Heart left ventricle (tissue), 16 donors: ENCODE measurements at regions not wholly inside any gene's neighbourhood (a gene's known extent, or its start where the extent isn't known, plus 50 kb on each side); places are given as distances from the start of the nearest gene placed in this dataset.

Experiments used
- ATAC-seq, 4 donors: fragments of 200-7000 bp; cut with Tn5 transposase; one replicate each; pipeline ENCODE4 v1.9.1; 2020 to 2022; ENCODE audit warnings: moderate library complexity in 4 of 4, mild to moderate bottlenecking in 3 of 4, moderate number of reproducible peaks in 1 of 4
- DNase-seq, 5 donors: peaks; one replicate each; pipeline ENCODE4 v3.0.0-alpha.2; 2020
- H3K27ac ChIP-seq, 12 donors: fragments of 200-600 bp; sonication (generic) in 4 of 12; one replicate each; pipeline versions ENCODE4 v1.5.0 to v1.8.0; 2016 to 2022; ENCODE audit warnings: mild to moderate bottlenecking in 2 of 12
- H3K27me3 ChIP-seq, 9 donors: fragments of 200-600 bp; sonication (generic) in 2 of 9; one replicate each; pipeline versions ENCODE4 v1.5.1 to v1.8.0; 2016 to 2022; ENCODE audit warnings: mild to moderate bottlenecking in 3 of 9
- H3K36me3 ChIP-seq, 9 donors: fragments of 200-600 bp; sonication (generic) in 2 of 9; one replicate each; pipeline versions ENCODE4 v1.5.0 to v1.8.0; 2018 to 2022; ENCODE audit warnings: mild to moderate bottlenecking in 2 of 9
- H3K4me1 ChIP-seq, 12 donors: fragments of 200-600 bp; sonication (generic) in 4 of 12; one replicate each; pipeline versions ENCODE4 v1.5.0 to v1.8.0; 2016 to 2022; ENCODE audit warnings: mild to moderate bottlenecking in 3 of 12
- H3K4me3 ChIP-seq, 12 donors: fragments of 200-600 bp; sonication (generic) in 4 of 12; one replicate each; pipeline versions ENCODE4 v1.5.0 to v1.8.0; 2017 to 2022; ENCODE audit warnings: mild to moderate bottlenecking in 9 of 12, moderate library complexity in 4 of 12
- H3K9me3 ChIP-seq, 12 donors: fragments of 200-600 bp; sonication (generic) in 4 of 12; one replicate each; pipeline versions ENCODE4 v1.5.0 to v1.8.0; 2016 to 2022; ENCODE audit warnings: mild to moderate bottlenecking in 1 of 12
- POLR2A ChIP-seq, 2 donors: fragments of 450-650 bp; IDR thresholded peaks; one replicate each; pipeline ENCODE4 v1.6.1; 2017; ENCODE audit warnings: antibody characterized with exemption in 2 of 2, mild to moderate bottlenecking in 2 of 2, moderate library complexity in 2 of 2
- WGBS, 4 donors: extraction: QIAGEN DNeasy Blood & Tissue Kit in 2 of 4; methylation state at CpG; one replicate each; pipeline versions ENCODE4 v1.1.5 to v1.1.7; 2013 to 2018; 5-methylcytosine and 5-hydroxymethylcytosine counted together
- intact Hi-C, 10 donors: fragments of 100-400 bp; cut with DNase I; formaldehyde crosslinking; loops; one replicate each; pipeline versions ENCODE4 v1.11.1 to v1.14.2; 2022
- TF ChIP-seq, protein P1 (sequence below), 12 donors: fragments of 200-600 bp; sonication (generic) in 4 of 12; IDR thresholded peaks; one replicate each; pipeline versions ENCODE4 v1.5.0 to v1.8.0; 2018 to 2022; ENCODE audit warnings: antibody characterized with exemption in 12 of 12, mild to moderate bottlenecking in 5 of 12
- donor health status: ischemic (EF 13 %, LVEDD 7.1; RV severe dilation, severe dysfunction).
- donor health status: healthy with polysubstance abuse.
- donor health status: DM: no; HTN: yes; CAD: no.
- donor health status: DM: no; HTN: no; CAD: no.
- donor health status: ischemic (EF 25% LVEDD 6.9; RV normal size, moderate dysfunction).
- donor health status: ischemic (EF 25% LVEDD 5.7; RV mildly dilated, moderate dysfunction).
- donor health status: healthy.
- donor health status: DM: yes; HTN: yes; CAD: no.
- donor health status: ischemic (EF 35%, LVEDD 5.7; RV mildly dilated, moderate dysfunction).
- donor health status: nonischemic (EF 11% LVEDD 7.7; RV severe dilation, severe dysfunction).
- donor health status: DM: yes; HTN: yes; CAD: no.
- donor health status: PGD.
- donor health status: ischemic (EF 29% LVEDD 5.4; RV normal size, mild dysfunction).
- donor health status: nonischemic (EF 23%, LVEDD 6.1; RV moderate dilation, normal function).

DNA sequence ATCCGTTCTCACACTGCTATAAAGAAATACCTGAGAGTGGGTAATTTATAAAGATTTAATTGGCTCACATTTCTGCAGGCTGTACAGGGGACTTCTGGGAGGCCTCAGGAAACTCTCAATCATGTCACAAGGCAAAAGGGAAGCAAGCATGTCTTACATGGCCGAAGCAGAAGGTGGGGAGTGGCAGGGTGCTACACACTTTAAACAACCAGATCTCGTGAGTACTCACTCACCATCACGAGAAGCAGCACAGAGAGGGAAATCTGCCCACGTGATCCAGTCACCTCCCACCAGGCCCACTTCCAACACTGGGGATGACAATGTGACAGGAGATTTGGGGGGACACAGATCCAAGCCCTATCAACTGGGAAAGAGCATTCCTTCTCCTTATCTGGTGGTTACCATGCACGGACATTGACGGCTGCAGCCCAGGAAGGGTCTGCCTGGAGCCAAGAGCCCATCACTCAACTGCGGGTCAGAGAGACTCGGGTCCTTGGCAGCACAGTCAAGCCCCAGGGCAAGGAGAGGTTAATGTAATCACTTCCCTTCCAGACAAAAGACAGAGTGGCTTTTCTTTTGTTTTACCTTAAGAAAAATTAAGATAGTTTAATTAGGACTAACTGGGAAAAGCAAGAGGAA, 112.3 kb upstream of the CST7 start:
- DNase-seq (no peak), ATAC-seq (no peak)
- Histone ChIP-seq H3K27me3 (peaks cover 0 to 11% (median 0%) of the 10 kb centered on the region in 9 donors), H3K36me3 (no peaks in the 10 kb centered on the region), H3K27ac (no peak overlapping the region), H3K4me3 (no peak overlapping the region), H3K4me1 (no peaks in the 10 kb centered on the region), H3K9me3 (no peaks in the 10 kb centered on the region)
- intact Hi-C loops: no loop called here
- 31 to 45% (median 36%) methylated on average over 9 of the region's 9 CpGs for WGBS, 4 donors
- TF ChIP-seq, protein P1, sequence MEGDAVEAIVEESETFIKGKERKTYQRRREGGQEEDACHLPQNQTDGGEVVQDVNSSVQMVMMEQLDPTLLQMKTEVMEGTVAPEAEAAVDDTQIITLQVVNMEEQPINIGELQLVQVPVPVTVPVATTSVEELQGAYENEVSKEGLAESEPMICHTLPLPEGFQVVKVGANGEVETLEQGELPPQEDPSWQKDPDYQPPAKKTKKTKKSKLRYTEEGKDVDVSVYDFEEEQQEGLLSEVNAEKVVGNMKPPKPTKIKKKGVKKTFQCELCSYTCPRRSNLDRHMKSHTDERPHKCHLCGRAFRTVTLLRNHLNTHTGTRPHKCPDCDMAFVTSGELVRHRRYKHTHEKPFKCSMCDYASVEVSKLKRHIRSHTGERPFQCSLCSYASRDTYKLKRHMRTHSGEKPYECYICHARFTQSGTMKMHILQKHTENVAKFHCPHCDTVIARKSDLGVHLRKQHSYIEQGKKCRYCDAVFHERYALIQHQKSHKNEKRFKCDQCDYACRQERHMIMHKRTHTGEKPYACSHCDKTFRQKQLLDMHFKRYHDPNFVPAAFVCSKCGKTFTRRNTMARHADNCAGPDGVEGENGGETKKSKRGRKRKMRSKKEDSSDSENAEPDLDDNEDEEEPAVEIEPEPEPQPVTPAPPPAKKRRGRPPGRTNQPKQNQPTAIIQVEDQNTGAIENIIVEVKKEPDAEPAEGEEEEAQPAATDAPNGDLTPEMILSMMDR (IDR thresholded peaks at IDR 0.05): no peak

DNA sequence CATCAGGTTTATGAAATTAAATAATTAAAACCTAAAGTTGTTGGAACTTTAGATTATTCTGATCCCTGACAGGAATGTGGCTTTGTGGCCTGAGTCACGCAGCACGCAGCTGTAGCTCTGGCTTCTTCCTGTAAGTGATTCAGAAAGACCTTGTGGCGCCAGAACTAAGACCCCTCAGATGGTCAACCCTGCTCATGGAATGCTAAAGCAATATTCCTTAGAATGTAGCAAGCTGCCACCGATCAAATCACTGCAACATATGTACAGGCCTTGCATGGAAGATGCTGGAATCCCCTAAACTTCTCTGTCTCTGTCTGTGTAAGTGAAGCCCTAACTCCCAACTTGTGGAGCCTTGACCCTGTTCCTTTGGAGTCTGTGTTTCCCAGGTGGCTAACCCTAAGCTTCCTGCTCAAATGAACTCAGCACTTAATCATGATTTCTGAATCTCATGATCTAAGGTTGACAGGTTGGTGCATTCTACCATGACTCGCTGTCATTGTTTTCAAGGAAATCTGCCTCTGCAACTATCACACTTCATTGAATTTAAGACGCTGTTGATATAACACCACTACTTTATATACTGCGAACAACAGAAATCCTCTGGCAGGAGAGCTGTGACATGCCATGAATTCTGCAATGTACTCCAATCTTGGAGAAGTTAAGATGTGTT, 111.2 kb upstream of the CST7 start:
- no peaks in the 10 kb centered on the region for H3K36me3 ChIP-seq
- intact Hi-C loops: no loop called here

DNA sequence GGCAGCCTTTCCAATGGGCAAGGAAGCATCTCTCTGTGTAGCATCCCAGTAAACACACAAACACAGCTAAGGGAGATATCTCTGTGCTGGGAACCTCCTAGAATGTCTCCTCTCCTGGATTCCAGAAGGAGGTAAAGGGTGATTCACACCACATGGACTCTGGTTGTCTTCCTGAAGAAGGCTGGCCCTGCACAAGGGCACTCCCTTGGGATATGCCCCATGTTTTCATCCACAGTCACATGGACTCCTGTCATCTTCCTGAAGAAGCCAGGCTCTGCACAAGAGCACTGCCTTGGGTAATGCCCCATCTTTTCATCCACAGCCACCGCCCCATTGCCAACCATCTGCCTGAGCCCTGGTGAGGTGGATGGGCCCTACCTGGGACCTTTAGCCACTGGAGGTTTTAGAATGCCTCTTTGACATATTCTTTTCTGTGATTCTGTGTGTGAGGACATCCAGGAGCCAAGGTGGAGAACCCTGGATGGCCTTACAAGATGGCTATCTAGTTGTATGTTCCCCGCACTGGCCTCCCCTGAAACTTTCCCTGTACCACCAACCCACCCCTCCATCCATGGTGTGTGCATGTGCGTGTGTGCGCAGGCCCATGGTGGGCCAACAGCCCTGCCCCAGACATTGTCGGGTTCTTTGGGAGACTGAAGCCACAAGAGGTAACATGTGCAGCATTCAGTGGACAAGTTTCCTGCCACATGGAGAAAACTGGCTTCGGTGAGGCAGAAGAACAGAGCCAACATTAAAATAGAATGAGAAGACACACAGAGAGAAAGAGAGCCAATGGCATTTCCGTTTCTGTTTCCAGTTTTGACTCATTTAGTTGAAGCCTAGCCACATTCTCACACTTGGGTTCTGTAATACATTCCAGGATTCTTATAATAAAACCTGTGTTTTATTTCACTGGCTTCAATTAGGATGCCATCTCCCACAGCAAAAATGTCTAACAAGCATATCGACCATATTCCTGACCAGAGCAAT, 110.2 kb upstream of the CST7 start:
- Histone ChIP-seq H3K36me3 (no peaks in the 10 kb centered on the region), H3K4me3 (no peak overlapping the region), H3K9me3 (no peaks in the 10 kb centered on the region), H3K27me3 (peaks cover 0 to 15% (median 0%) of the 10 kb centered on the region in 9 donors), H3K4me1 (no peaks in the 10 kb centered on the region), H3K27ac (no peak overlapping the region)
- 87 to 90% (median 89%) methylated on average over 8 of the region's 8 CpGs for WGBS, 4 donors
- intact Hi-C loops: no loop called here
- DNase-seq (no peak), ATAC-seq (no peak)
- TF ChIP-seq POLR2A (IDR thresholded peaks at IDR 0.05): no peak
- TF ChIP-seq, protein P1 (IDR thresholded peaks at IDR 0.05): no peak

More for the DNA sequence above, 111.2 kb upstream of the CST7 start:
- Histone ChIP-seq H3K27ac (no peak overlapping the region), H3K27me3 (peaks cover 0 to 15% (median 0%) of the 10 kb centered on the region in 9 donors), H3K4me1 (no peaks in the 10 kb centered on the region), H3K9me3 (no peaks in the 10 kb centered on the region), H3K4me3 (no peak overlapping the region)
- WGBS, 4 donors: 85 to 89% (median 88%) methylated on average over 7 of the region's 7 CpGs
- no peak for ATAC-seq
- DNase-seq: no peak
- TF ChIP-seq, protein P1 (IDR thresholded peaks at IDR 0.05): no peak
- TF ChIP-seq POLR2A (IDR thresholded peaks at IDR 0.05): no peak
